HG03039 (cell line): ENCODE measurements at regions not wholly inside any gene's neighbourhood (a gene's known extent, or its start where the extent isn't known, plus 50 kb on each side); places are given as distances from the start of the nearest gene placed in this dataset.
"Not testable (repeated sequence)": the region's sequence is repeated elsewhere in the genome, so short reads cannot be mapped to it uniquely, and the experiment has no call there.

Source experiments
- ATAC-seq: cut with Tn5 transposase; IDR thresholded peaks from one replicate; pipeline ENCODE4 v1.9.1; 2021; ENCODE audit warnings: mild to moderate bottlenecking, moderate library complexity; ENCODE audit not compliant: unreplicated experiment

DNA sequence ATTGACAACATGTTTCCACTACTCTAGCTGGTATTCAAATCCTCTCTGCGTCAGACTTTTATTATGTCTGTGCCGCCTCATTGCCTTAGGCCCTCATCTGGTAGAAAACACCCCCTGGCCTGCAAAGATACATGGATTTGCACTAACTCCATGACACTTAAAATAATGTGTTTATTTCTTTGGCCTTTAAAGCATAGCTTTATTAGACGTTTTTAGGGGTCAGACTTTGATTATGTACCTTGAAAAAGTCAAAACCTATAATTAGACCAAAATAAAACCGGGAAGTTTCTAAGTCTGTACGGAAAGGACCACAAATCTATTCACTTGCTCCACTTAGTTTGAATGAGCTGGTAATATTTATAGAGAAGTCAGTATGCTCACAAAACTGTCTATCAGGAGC is 357.9 kb upstream of the NOX3 start:
- ATAC-seq: no peak

GRCh38 chr6:155807243-155807642 is 351.6 kb upstream of the NOX3 start:
- ATAC-seq: no peak

GRCh38 chr6:155801046-155801445 is 345.4 kb upstream of the NOX3 start:
- ATAC-seq: no peak

- ATAC-seq: not testable (repeated sequence)
These were observed 343.2 kb upstream of the NOX3 start for GRCh38 chr6:155798876-155799275.

DNA sequence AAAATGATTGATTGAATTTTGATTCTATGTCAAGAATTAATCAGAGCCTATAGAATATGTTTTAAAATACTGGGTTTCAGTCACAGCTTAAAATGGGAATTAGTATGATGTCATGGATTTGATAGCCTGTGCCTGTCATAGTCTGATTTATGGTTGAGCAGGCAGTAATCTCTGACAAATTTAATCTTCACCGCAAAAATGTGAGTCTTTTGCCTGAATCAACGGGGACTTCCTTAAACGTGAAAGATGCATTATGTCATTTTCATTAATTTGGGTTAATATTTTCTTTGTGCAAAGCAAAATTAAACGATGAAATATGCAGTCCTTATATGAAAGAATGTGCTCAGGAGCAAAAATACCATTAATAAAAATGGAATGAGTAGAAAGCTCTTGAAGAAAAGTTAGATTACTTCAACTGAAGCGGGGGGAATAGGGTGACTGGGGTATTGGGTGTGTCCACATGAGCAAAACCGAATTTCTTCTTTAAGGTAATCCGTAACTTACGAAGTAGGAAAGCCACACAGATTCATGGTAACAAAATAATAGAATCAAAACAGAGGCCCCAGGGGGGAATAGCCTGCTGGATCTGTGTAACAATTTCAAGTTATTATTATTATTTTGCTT is 339.6 kb upstream of the NOX3 start:
- no peak for ATAC-seq

DNA sequence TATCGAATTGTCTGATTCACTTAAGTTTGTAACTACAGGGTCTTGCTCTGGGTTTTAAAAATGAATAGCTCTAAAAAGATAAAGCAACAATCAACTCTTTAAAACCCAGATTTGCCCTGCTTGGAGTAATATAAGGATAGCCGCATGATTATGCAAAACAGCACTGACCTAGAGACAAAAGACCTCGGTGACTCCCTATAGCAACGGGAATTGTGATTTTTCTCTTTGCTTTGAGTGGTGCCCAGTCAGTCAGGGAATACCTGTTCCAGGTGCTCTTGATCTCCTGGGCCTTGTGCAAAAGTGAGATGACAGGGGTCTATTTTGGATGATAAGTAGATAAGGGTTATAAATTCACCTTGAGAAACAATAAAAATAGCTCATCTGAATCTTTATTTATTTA is 336.3 kb upstream of the NOX3 start:
- ATAC-seq: no peak

- no peak for ATAC-seq
These were observed 335.5 kb upstream of the NOX3 start for GRCh38 chr6:155791186-155791585.

- ATAC-seq: no peak
These were observed 331.5 kb upstream of the NOX3 start for GRCh38 chr6:155787168-155787567.

- ATAC-seq: no peak
These were observed 330.9 kb upstream of the NOX3 start for GRCh38 chr6:155786528-155786927.

DNA sequence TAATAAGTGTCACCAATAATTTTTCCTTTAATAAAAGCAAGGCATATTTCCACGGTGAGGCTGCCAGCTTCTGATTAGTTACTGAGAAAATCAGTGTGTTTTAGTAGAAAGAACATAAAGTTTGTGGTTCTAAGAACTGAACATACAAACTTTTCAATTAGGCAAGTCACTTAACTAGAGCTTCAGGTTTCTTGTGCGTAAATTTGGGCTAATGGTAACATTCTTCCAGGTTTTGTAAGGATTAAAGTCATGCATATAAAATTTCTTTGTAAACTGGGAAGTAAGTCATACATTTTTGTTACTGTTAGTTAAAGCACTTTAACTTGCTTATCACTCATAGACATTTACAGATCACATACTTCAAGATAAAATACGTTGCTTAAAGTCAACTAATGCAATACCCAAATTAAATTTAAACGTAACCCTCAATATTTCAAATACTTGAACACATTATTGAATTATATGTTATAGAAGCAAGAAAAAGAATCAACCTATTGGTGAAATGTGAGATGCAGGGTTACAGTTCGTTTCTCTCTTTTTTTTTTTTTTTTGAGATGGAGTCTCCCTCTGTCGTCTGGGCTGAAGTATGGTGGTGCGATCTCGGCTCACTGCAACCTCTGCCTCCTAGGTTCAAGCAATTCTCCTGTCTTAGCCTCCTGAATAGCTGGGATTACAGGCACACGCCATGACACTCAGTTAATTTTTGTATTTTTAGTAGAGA is 327.3 kb upstream of the NOX3 start:
- no peak for ATAC-seq

- ATAC-seq: no peak
These were observed 326.7 kb upstream of the NOX3 start for GRCh38 chr6:155782320-155782731.

GRCh38 chr6:155779456-155779855 is 323.8 kb upstream of the NOX3 start:
- ATAC-seq: no peak

DNA sequence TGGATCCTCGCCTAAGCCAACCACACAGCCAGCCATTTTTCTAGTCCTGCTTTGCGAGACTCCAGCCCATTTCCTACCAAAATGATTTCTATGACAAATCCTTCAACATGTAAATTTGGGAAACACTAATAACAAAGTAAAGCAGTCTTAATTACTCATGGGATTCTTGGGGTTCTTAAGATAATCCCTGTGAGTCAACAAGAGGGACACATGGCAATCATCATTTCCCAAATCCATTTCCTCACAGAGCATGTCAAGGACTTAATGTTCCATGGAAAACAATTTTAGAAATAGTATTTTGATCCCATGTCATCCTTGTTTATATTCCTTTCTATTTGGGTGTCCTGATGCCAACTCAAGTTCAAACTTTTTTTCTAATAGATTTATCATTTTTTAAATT is 322.7 kb upstream of the NOX3 start:
- no peak for ATAC-seq

GRCh38 chr6:155771822-155772221 is 316.2 kb upstream of the NOX3 start:
- no peak for ATAC-seq

GRCh38 chr6:155770856-155771255 is 315.2 kb upstream of the NOX3 start:
- no peak for ATAC-seq

GRCh38 chr6:155770313-155770712 is 314.7 kb upstream of the NOX3 start:
- no peak for ATAC-seq

- no peak for ATAC-seq
These were observed 309.9 kb upstream of the NOX3 start for GRCh38 chr6:155765275-155766194.

GRCh38 chr6:155762649-155763048 is 307.0 kb upstream of the NOX3 start:
- no peak for ATAC-seq

- ATAC-seq: no peak
These were observed 299.8 kb upstream of the NOX3 start for GRCh38 chr6:155755452-155755851.

- ATAC-seq: not testable (repeated sequence)
These were observed 293.1 kb upstream of the NOX3 start for GRCh38 chr6:155748778-155749177.

- ATAC-seq: no peak
These were observed 291.9 kb upstream of the NOX3 start for GRCh38 chr6:155747491-155747890.
